ENCODE measurements at regions not wholly inside any gene's neighbourhood (a gene's known extent, or its start where the extent isn't known, plus 50 kb on each side); places are given as distances from the start of the nearest gene placed in this dataset.

DNA sequence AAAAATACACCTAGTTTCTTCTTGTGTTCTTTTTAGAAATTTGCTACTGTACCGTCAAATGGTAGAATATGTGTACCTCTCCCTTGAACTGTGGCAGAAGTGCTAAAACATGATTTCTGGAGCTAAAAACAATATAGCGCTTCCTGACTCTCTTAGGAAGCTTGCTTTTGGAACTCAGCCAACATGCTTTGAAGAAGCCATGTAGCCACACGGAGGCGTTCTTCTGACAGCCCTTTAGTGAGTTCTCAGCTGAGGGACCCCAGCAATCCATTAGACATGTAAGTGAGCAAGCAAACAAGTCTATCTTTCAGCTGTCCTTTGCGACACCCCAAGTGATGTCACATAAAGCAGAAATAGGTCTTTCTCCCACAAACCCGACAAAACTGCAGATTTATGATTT, 917.0 kb downstream of the CDH9 start:
- no peak overlapping the region for H3K27ac ChIP-seq (ENCODE audit: low read depth, low read length)
- no peaks in the 10 kb centered on the region for H3K36me3 ChIP-seq (ENCODE audit: control insufficient read depth, insufficient read depth, low read length)
- WGBS, 2 experiments (ENCODE audit: insufficient coverage in 1 of 2, insufficient read length in 1 of 2) = 69 to 74% methylated on average over 5 to 6 of the region's 6 CpGs
- no peaks in the 10 kb centered on the region for H3K4me1 Mint-ChIP-seq
- H3K9ac ChIP-seq (ENCODE audit: extremely low read depth, low read length, poor library complexity, severe bottlenecking) = no peak overlapping the region
- H3K9me3 ChIP-seq (ENCODE audit: control insufficient read depth, low read length) = no peaks in the 10 kb centered on the region
- H3K4me3 Mint-ChIP-seq = no peak overlapping the region
- no peaks in the 10 kb centered on the region for H3K9me3 Mint-ChIP-seq
- H3K36me3 Mint-ChIP-seq (ENCODE audit: low read depth) = no peaks in the 10 kb centered on the region
- peak; percentile 71 for DNase-seq
- TF ChIP-seq, protein P1, sequence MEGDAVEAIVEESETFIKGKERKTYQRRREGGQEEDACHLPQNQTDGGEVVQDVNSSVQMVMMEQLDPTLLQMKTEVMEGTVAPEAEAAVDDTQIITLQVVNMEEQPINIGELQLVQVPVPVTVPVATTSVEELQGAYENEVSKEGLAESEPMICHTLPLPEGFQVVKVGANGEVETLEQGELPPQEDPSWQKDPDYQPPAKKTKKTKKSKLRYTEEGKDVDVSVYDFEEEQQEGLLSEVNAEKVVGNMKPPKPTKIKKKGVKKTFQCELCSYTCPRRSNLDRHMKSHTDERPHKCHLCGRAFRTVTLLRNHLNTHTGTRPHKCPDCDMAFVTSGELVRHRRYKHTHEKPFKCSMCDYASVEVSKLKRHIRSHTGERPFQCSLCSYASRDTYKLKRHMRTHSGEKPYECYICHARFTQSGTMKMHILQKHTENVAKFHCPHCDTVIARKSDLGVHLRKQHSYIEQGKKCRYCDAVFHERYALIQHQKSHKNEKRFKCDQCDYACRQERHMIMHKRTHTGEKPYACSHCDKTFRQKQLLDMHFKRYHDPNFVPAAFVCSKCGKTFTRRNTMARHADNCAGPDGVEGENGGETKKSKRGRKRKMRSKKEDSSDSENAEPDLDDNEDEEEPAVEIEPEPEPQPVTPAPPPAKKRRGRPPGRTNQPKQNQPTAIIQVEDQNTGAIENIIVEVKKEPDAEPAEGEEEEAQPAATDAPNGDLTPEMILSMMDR (conservative IDR thresholded peaks at IDR 0.05) = peak; percentile 57
- H3K4me1 ChIP-seq (ENCODE audit: control insufficient read depth, insufficient read depth, low read length) = no peaks in the 10 kb centered on the region
- H3K27ac Mint-ChIP-seq = no peak overlapping the region
- H3K27me3 Mint-ChIP-seq (ENCODE audit: insufficient read depth) = no peaks in the 10 kb centered on the region
- no peak overlapping the region for H3K4me3 ChIP-seq (ENCODE audit: low read length)
- no peaks in the 10 kb centered on the region for H3K27me3 ChIP-seq (ENCODE audit: control insufficient read depth, insufficient read depth, low read length, poor library complexity, severe bottlenecking)

DNA sequence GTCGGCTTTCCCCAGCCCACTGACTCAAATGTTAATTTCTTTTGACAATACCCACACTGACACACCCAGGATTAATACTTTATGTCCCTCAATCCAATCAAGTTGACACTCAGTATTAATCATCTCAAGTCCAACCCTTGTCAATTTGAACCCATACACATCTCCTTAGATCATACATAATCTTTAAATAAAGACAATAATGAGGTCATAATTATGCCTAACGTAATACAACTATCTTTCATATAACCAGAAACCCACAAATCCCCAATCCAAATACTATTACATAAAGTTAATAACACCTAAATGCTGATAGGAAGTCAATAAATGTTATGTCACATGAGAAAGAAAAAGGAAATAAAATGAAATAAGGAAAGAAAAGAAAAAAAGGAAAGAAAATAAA, 934.2 kb downstream of the CDH9 start:
- no peaks in the 10 kb centered on the region for H3K27me3 ChIP-seq (ENCODE audit: control insufficient read depth, insufficient read depth, low read length, poor library complexity, severe bottlenecking)
- Mint-ChIP-seq H3K4me3 (no peak overlapping the region), H3K36me3 (ENCODE audit: low read depth) (no peaks in the 10 kb centered on the region), H3K9me3 (no peaks in the 10 kb centered on the region), H3K27ac (no peak overlapping the region), H3K4me1 (no peaks in the 10 kb centered on the region), H3K27me3 (ENCODE audit: insufficient read depth) (no peaks in the 10 kb centered on the region)
- WGBS, 2 experiments (ENCODE audit: insufficient coverage in 1 of 2, insufficient read length in 1 of 2) = 87 to 100% methylated on average over 1 to 2 of the region's 2 CpGs
- no peak overlapping the region for H3K9ac ChIP-seq (ENCODE audit: extremely low read depth, low read length, poor library complexity, severe bottlenecking)
- TF ChIP-seq, protein P1 (conservative IDR thresholded peaks at IDR 0.05) = no peak
- H3K36me3 ChIP-seq (ENCODE audit: control insufficient read depth, insufficient read depth, low read length) = no peaks in the 10 kb centered on the region
- no peaks in the 10 kb centered on the region for H3K4me1 ChIP-seq (ENCODE audit: control insufficient read depth, insufficient read depth, low read length)
- DNase-seq = no peak
- H3K9me3 ChIP-seq (ENCODE audit: control insufficient read depth, low read length) = no peaks in the 10 kb centered on the region
- no peak overlapping the region for H3K27ac ChIP-seq (ENCODE audit: low read depth, low read length)
- no peak overlapping the region for H3K4me3 ChIP-seq (ENCODE audit: low read length)

DNA sequence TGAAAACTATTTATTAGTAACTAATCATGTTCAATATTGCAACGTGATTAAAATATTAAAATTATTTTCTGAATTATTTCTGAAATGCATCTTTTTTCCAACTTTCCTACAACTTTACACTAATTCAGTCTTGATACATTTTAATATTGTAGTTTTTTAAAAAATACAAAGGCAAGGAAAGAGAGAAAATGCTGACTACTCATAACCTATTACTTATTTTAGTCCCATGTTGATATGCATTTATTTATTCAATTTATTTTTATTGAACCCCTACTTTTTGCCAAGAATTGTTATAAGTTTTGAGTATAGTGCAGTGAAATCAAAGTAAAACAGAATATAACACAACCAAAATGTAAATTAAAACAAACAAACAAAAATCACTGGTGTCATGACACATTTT, 978.2 kb downstream of the CDH9 start:
- Histone ChIP-seq H3K9ac (ENCODE audit: extremely low read depth, low read length, poor library complexity, severe bottlenecking) (no peak overlapping the region), H3K27me3 (ENCODE audit: control insufficient read depth, insufficient read depth, low read length, poor library complexity, severe bottlenecking) (no peaks in the 10 kb centered on the region), H3K9me3 (ENCODE audit: control insufficient read depth, low read length) (no peaks in the 10 kb centered on the region), H3K4me3 (ENCODE audit: low read length) (no peak overlapping the region), H3K27ac (ENCODE audit: low read depth, low read length) (no peak overlapping the region), H3K4me1 (ENCODE audit: control insufficient read depth, insufficient read depth, low read length) (no peaks in the 10 kb centered on the region), H3K36me3 (ENCODE audit: control insufficient read depth, insufficient read depth, low read length) (no peaks in the 10 kb centered on the region)
- H3K4me3 Mint-ChIP-seq = no peak overlapping the region
- H3K27ac Mint-ChIP-seq = no peak overlapping the region
- no peak for DNase-seq
- TF ChIP-seq, protein P1 (conservative IDR thresholded peaks at IDR 0.05) = no peak
- H3K27me3 Mint-ChIP-seq (ENCODE audit: insufficient read depth) = no peaks in the 10 kb centered on the region
- H3K9me3 Mint-ChIP-seq = peaks cover 1% of the 10 kb centered on the region
- WGBS, 2 experiments (ENCODE audit: insufficient coverage in 1 of 2, insufficient read length in 1 of 2) = no CpG with 5 or more reads among the region's 1 CpG
- no peaks in the 10 kb centered on the region for H3K36me3 Mint-ChIP-seq (ENCODE audit: low read depth)
- no peaks in the 10 kb centered on the region for H3K4me1 Mint-ChIP-seq

Data from endodermal cell (in vitro differentiated cells).